Gastrocnemius medialis (tissue), 4 donors: ENCODE measurements at regions not wholly inside any gene's neighbourhood (a gene's known extent, or its start where the extent isn't known, plus 50 kb on each side); places are given as distances from the start of the nearest gene placed in this dataset.

ENCODE experiments used
- ATAC-seq, 2 donors: fragments of 150-250 bp; one replicate each; pipeline ENCODE4 v1.9.1; 2016
- DNase-seq, 2 donors: peaks; one replicate each; pipeline ENCODE4 v3.0.0-alpha.2; 2019
- H3K27ac ChIP-seq, 4 donors: fragments of 200-600 bp; sonication (generic); 1 replicate in 1 of 4; 2 replicates in 3 of 4; pipeline ENCODE4 v1.5.1; 2016 to 2018; ENCODE audit warnings: mild to moderate bottlenecking in 2 of 4, moderate library complexity in 1 of 4
- H3K27me3 ChIP-seq, 3 donors: fragments of 200-600 bp; sonication (generic) in 2 of 3; 1 replicate in 1 of 3; 2 replicates in 2 of 3; pipeline versions ENCODE4 v1.5.1 to v1.6.0; 2016 to 2019; ENCODE audit warnings: mild to moderate bottlenecking in 1 of 3, moderate library complexity in 1 of 3
- H3K36me3 ChIP-seq, 2 donors: fragments of 200-600 bp; sonication (generic) in 1 of 2; one replicate each; pipeline ENCODE4 v1.5.1; 2017 to 2018
- H3K4me1 ChIP-seq, 2 donors: fragments of 200-600 bp; sonication (generic) in 1 of 2; one replicate each; pipeline ENCODE4 v1.5.1; 2016 to 2017; ENCODE audit warnings: mild to moderate bottlenecking in 2 of 2
- H3K4me3 ChIP-seq, 4 donors: fragments of 200-600 bp; sonication (generic) in 3 of 4; 1 replicate in 1 of 4; 2 replicates in 3 of 4; pipeline ENCODE4 v1.5.1; 2016 to 2019; ENCODE audit warnings: mild to moderate bottlenecking in 2 of 4
- H3K9me3 ChIP-seq, 3 donors: fragments of 200-600 bp; sonication (generic) in 2 of 3; 1 replicate in 1 of 3; 2 replicates in 2 of 3; pipeline ENCODE4 v1.5.1; 2016 to 2019
- CTCF ChIP-seq, 5 experiments: fragments of 450-650 bp in 3 of 5; fragments of 200-600 bp in 2 of 5; sonication (generic) in 2 of 5; IDR thresholded peaks in 4 of 5; conservative IDR thresholded peaks in 1 of 5; 1 replicate in 4 of 5; 2 replicates in 1 of 5; pipeline ENCODE4 v1.5.1; 2016 to 2019; ENCODE audit warnings: antibody characterized with exemption in 5 of 5, mild to moderate bottlenecking in 3 of 5, moderate library complexity in 3 of 5
- POLR2A ChIP-seq, 2 donors: fragments of 450-650 bp; IDR thresholded peaks; one replicate each; pipeline ENCODE4 v1.6.1; 2017; ENCODE audit warnings: antibody characterized with exemption in 2 of 2, mild to moderate bottlenecking in 2 of 2, moderate library complexity in 2 of 2
- in situ Hi-C, 4 donors: fragments of 200-750 bp; cut with MboI; loops; one replicate each; pipeline versions ENCODE4 v1.15.0 to v1.8.0; 2017; ENCODE audit warnings: low sequenced_read_pairs in 4 of 4
- intact Hi-C: fragments of 100-400 bp; cut with DNase I; formaldehyde crosslinking; loops from one replicate; pipeline ENCODE4 v1.15.1; 2023; ENCODE audit warnings: low total_unique reads

DNA sequence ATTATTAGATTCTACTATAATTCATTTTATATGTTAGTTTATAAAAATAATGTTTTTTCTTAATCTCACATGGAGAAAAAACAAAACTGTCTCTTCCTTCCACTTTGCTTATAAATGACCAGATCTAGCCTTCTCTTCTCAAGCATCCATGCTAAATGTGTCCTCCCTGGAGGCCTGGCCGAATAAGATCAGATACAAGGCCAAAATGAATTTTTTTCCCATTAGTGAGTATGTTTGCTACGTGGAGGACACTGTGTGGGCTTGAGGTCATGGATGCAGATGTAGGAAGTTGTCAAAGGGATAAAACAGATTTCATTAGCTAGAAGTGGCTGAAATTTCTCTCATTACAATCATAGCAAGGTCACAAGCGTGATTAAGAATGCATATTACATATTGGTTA, 1244.9 kb upstream of the SEL1L start:
- no peak for TF ChIP-seq CTCF (IDR thresholded peaks at IDR 0.05 in 4 of 5, conservative IDR thresholded peaks at IDR 0.05 in 1 of 5)
- TF ChIP-seq POLR2A (IDR thresholded peaks at IDR 0.05): no peak
- ATAC-seq: no peak
- in situ Hi-C loops: no loop called here
- no peak overlapping the region for H3K27ac ChIP-seq
- H3K27me3 ChIP-seq: no peaks in the 10 kb centered on the region
- no peaks in the 10 kb centered on the region for H3K36me3 ChIP-seq
- intact Hi-C loops: no loop called here
- no peak for DNase-seq
- H3K4me1 ChIP-seq: no peaks in the 10 kb centered on the region
- H3K9me3 ChIP-seq: no peaks in the 10 kb centered on the region
- no peak overlapping the region for H3K4me3 ChIP-seq

GRCh38 chr14:82779301-82779700, 1245.6 kb upstream of the SEL1L start:
- DNase-seq: no peak
- Histone ChIP-seq H3K9me3 (no peaks in the 10 kb centered on the region), H3K27ac (no peak overlapping the region), H3K36me3 (no peaks in the 10 kb centered on the region), H3K27me3 (no peaks in the 10 kb centered on the region), H3K4me1 (no peaks in the 10 kb centered on the region), H3K4me3 (no peak overlapping the region)
- TF ChIP-seq CTCF (IDR thresholded peaks at IDR 0.05 in 4 of 5, conservative IDR thresholded peaks at IDR 0.05 in 1 of 5): no peak
- no peak for TF ChIP-seq POLR2A (IDR thresholded peaks at IDR 0.05)
- in situ Hi-C loops: no loop called here
- intact Hi-C loops: no loop called here
- no peak for ATAC-seq

DNA sequence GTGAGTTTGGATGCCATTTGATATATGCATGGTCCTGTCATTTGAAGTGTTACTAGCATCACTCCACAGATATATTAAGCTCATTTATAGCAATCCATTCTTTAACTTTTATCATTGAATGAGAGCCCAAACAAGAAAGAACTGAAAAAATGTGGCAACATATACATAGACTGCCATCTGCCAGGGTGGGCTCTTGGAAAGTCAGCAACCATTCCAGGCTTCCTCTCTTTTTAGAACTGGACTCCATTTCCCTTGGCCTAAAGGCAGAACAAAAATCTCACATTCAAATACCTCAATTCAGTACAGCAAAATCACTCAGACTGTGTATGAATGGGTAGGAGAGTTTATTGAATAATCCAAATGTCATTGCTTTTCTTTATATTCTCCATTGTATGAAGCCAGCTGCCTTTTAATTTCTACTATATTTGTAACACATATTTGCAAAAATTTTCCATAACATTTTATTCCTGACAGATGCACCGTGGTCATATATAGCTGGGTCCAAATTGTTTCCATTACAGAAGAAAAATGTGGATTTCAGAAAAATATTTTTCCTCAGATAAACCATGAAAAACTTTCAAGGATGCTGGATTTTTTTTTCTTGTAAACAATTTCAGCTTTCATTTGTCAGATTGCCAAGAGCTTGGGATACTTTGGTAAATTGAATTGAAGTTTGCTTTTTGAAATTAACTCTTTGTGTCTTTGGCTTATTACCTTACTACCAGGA, 1252.3 kb upstream of the SEL1L start:
- intact Hi-C loops (no loop called here), in situ Hi-C loops (no loop called here)
- H3K27me3 ChIP-seq: no peaks in the 10 kb centered on the region
- H3K4me1 ChIP-seq: no peaks in the 10 kb centered on the region
- no peak overlapping the region for H3K4me3 ChIP-seq
- DNase-seq (no peak), ATAC-seq (no peak)
- H3K27ac ChIP-seq: no peak overlapping the region
- TF ChIP-seq CTCF (IDR thresholded peaks at IDR 0.05 in 4 of 5, conservative IDR thresholded peaks at IDR 0.05 in 1 of 5) (no peak), POLR2A (IDR thresholded peaks at IDR 0.05) (no peak)
- H3K36me3 ChIP-seq: no peaks in the 10 kb centered on the region
- H3K9me3 ChIP-seq: no peaks in the 10 kb centered on the region

DNA sequence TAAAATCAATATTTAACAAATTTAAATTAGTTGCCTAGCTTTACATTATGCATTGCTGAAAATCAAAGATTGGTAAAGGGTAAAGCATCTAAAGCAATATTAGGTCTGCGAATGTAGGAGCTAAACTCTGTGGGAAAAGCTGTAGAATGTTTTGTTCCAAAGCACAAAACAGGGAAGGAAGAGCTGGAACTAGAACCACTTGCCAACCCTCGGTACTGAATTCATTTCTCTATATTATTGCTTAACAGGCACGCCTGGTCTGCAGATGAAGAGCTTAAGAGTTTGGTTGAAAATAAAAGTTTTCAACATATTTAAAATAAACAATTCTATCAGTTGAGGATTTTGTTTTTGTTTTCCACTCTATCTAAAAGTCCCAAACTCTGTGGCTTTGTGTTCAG, 1252.8 kb upstream of the SEL1L start:
- TF ChIP-seq CTCF (IDR thresholded peaks at IDR 0.05 in 4 of 5, conservative IDR thresholded peaks at IDR 0.05 in 1 of 5) (no peak), POLR2A (IDR thresholded peaks at IDR 0.05) (no peak)
- Histone ChIP-seq H3K27me3 (no peaks in the 10 kb centered on the region), H3K4me1 (no peaks in the 10 kb centered on the region), H3K9me3 (no peaks in the 10 kb centered on the region), H3K36me3 (no peaks in the 10 kb centered on the region), H3K4me3 (no peak overlapping the region), H3K27ac (no peak overlapping the region)
- DNase-seq (no peak), ATAC-seq (no peak)
- in situ Hi-C loops: no loop called here
- intact Hi-C loops: no loop called here

DNA sequence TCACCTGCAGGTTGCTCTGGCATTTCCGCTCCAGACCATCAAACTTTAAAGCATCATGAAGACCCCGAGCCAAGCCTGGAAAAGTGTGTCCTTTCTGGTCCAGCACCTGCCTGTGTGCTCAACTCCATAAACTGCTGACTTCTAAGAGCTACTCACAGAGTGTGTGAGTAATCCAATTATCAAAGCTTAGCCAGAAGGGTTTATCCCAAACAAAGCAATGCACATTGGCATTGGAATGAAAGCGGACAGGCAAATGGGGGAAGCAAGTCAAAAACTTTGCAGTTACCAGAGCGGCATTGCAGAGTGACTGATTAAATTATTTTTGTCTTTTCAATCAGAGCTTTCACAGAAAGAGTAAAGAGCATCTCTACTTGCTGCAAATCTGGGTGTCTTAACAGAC, 1262.4 kb upstream of the SEL1L start:
- Histone ChIP-seq H3K4me3 (no peak overlapping the region), H3K9me3 (no peaks in the 10 kb centered on the region), H3K27ac (no peak overlapping the region), H3K4me1 (no peaks in the 10 kb centered on the region), H3K36me3 (no peaks in the 10 kb centered on the region), H3K27me3 (no peaks in the 10 kb centered on the region)
- intact Hi-C loops (no loop called here), in situ Hi-C loops (no loop called here)
- ATAC-seq: no peak
- no peak for DNase-seq
- TF ChIP-seq CTCF (IDR thresholded peaks at IDR 0.05 in 4 of 5, conservative IDR thresholded peaks at IDR 0.05 in 1 of 5): no peak
- no peak for TF ChIP-seq POLR2A (IDR thresholded peaks at IDR 0.05)
